MM.1S (cell line): ENCODE measurements at regions not wholly inside any gene's neighbourhood (a gene's known extent, or its start where the extent isn't known, plus 50 kb on each side); places are given as distances from the start of the nearest gene placed in this dataset.

Experiments
- EZH2 ChIP-seq: fragments of 300-600 bp; sonication (generic); optimal IDR thresholded peaks from 2 replicates; pipeline ENCODE3; 2017; ENCODE audit warnings: low read depth, mild to moderate bottlenecking, antibody characterized with exemption, low read length, mixed read lengths
- TF ChIP-seq, protein P1 (sequence below): fragments of 300-600 bp; sonication (generic); IDR thresholded peaks from 2 replicates; pipeline ENCODE4 v1.5.1; 2016; ENCODE audit warnings: antibody characterized with exemption, low read length, mixed read lengths

DNA sequence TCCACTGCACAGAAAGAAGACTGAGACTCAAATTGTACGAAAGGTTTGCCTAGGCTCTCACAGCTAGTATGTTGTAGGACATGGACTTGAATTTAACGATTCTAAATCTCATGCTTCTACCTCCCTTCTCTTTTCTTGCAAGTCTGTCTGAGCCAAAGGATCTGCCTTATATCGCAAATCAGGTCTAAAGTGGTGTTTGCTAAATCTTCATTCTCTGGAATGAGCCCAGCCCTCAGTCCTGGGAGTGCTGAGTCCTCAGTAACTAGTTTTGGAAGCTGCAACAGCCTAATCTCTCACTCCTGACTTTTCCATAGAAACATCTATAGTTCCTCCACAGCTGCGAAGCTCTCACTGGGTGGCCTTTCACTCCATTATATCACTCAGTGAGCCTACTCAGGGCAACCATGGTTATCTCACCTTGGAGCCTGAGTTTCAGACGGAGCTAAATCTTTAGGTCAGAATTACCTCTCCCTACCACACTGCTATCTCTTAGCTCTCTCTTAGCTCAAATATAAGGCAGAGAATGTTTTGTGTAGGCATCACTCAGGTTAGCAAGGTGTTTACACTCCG, 575.5 kb upstream of the C16orf82 start:
- TF ChIP-seq EZH2 = no peak
- TF ChIP-seq, protein P1, sequence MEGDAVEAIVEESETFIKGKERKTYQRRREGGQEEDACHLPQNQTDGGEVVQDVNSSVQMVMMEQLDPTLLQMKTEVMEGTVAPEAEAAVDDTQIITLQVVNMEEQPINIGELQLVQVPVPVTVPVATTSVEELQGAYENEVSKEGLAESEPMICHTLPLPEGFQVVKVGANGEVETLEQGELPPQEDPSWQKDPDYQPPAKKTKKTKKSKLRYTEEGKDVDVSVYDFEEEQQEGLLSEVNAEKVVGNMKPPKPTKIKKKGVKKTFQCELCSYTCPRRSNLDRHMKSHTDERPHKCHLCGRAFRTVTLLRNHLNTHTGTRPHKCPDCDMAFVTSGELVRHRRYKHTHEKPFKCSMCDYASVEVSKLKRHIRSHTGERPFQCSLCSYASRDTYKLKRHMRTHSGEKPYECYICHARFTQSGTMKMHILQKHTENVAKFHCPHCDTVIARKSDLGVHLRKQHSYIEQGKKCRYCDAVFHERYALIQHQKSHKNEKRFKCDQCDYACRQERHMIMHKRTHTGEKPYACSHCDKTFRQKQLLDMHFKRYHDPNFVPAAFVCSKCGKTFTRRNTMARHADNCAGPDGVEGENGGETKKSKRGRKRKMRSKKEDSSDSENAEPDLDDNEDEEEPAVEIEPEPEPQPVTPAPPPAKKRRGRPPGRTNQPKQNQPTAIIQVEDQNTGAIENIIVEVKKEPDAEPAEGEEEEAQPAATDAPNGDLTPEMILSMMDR = no peak
